CD4-positive, alpha-beta T cell treated with Interleukin-17A for 1 hour (primary cell): ENCODE measurements at regions not wholly inside any gene's neighbourhood (a gene's known extent, or its start where the extent isn't known, plus 50 kb on each side); places are given as distances from the start of the nearest gene placed in this dataset.
A peak's percentile ranks its signal among the peaks of the same experiment; 100 is the strongest.
"Not testable (repeated sequence)": the region's sequence is repeated elsewhere in the genome, so short reads cannot be mapped to it uniquely, and the experiment has no call there.

Experiments used
- DNase-seq: peaks from one replicate; pipeline ENCODE4 v3.0.0-alpha.2; 2020

DNA sequence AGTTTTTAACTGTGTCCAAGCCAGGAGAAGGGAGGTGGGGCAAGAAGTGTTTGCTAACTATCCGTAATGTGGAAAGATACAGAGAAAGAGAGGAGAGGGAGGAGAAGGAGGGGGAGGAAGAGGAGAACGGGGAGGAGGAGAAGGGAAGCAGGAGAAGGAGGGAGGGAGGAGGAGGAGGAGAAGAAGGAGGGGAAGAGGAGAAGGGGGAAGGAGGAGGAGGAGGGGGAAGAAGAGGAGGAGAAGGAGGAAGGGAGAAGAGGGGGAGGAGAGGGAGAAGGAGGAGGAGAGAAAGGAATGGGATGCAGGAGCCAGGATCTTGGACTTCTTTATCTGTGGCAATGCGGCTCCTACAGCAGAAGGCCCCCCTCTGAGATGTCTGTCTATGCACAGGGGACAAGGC is 510.3 kb upstream of the CCDC196 start:
- no peak for DNase-seq

DNA sequence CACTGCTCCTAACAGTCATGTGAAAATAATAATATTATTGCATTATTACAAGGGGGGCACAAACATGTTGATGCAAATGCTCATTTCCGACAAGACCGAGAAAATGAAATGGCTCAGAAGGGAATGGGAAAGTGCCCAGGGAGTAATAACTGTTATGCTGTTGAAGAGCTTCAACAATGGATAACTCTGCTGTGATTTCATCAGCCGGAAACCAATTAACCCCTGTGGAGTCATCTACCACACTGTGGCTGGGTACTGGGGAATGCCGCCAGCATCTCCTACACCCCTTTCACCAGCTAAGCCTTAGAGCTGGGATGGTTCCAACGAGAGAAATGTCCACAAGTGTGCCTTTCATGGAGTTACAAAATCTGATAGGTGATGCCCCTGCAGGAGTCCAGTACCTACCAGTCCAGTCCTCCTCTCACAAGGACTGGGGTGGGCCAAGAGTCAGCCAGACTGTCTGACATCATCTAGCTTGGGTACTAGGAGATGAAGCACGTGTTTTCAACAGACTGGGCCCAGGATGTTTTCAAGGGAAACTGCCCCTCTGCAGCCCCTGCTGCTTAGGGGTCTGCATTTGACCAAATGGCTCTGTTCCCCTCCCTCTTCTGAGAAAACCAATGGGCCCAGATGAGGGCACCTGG is 509.3 kb upstream of the CCDC196 start:
- no peak for DNase-seq

DNA sequence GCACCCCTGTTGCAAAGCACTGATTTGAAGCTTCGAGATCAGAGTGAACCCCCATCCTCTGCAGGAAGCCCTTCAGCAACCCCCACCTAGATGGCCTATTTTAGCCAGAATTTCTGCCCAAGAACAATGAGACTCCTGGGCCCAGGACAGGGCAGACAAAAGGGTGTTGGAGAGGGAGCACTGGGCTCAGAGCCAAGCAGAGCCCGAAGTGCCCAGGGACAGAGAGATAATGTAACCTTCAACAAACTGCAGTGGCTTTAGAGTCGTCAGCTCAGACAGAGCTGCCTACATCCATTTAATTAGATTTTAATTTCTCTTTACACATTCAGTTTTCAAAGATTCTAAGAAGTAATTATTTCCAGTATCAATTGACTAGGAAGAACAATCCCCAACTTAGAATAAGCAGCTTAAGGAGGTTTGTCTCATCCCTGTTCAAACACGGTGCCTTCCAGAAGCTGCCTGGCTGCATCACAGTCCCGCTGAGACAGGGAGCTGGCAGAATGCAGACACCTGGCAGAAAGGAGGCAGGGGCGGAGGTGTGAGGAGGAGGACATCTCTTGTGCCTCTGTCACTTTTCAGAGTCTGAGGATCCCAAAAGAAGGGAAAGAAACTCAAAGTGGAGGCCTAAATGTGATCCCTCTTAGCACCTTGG is 504.9 kb upstream of the CCDC196 start:
- no peak for DNase-seq

DNA sequence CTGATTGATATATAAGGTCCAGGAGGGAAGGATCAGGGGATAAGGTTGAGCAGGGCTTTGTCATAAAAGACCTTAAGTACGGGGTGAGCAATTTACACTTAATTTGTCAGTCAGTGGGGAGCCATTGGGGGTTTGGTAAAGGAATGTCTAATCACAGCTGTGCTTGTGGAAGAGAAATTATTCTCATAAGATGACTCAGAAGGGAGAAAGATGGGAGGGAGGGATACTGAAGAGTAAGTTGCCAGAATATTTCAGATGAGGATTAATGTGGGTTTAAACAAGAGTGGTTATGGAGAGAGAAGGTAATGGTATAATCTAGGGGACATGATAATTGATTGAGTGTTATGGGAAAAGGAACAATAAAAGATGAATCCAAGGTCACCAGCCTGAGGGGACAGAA is 500.1 kb upstream of the CCDC196 start:
- DNase-seq = no peak

DNA sequence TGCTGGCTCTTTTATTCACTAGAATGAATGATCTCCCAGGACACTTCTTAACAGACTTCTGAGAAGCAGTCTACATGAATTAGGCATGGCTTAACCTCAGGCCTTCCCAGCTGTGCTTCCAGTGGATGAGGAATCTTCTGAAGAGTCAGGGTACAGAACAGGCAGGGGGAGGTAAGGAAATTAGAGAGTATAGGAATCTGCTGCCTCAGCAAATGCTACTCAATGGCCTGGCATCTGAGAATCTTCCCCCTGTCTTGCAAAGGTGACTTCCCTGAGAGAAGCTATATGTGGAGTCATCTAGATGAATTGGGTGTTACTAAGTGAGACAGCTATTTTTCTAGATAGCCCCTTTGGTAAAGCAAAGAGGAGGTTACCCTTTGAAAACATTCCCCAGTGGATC is 496.2 kb upstream of the CCDC196 start:
- no peak for DNase-seq

DNA sequence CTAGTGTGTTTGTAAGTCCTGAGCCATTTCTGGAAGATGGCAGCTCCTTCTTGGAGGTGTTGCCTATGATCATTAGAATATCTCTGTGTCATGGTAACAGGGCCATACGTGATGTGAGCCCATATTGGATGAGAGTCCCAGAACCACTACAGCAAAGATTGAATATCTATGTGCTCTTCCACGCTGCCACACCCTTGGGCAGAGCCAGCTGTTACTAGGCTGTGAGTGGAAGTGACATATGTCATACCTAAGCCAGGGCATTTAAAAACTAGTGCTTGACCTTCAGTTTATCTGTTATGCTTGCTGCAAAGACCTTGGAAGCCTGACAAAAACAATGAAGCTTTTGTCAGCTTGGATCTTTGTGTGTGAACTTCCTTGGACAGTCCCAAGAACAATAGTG is 495.1 kb upstream of the CCDC196 start:
- DNase-seq = no peak

DNA sequence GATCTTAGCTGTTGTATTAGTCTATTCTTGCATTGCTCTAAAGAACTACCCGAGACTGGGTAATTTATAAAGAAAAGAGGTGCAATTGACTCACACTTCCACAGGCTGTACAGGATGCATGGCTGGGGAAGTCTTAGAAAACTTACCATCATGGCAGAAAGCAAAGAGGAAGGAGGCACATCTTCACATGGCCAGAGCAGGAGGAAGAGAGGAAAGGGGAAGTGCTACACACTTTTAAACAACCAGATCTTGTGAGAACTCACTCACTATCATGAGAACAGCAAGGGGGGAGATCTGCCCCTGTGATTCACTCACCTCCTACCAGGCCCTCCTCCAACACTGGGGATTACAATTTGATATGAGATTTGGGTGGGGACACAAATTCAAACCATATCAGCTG is 494.2 kb upstream of the CCDC196 start:
- DNase-seq = not testable (repeated sequence)

DNA sequence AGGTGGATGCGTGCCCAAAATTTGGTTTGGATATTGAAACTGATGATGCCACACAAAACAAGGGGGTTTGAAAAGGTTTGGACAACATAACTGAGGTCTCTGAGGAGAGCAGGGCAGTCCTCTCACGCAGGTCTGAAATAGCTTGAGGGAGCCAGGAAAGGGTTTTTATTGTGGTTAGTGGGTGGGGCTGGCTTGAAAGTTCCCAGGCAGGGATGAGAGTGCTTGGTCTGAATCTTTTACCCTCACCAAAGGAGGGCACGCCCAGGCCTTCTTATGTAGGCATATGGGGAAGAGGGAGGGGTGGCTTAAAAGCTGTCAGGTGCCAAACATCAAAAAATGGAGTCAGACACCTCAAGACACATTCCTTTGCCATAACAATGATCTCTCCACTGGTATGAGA is 493.1 kb upstream of the CCDC196 start:
- peak; percentile 1 for DNase-seq

DNA sequence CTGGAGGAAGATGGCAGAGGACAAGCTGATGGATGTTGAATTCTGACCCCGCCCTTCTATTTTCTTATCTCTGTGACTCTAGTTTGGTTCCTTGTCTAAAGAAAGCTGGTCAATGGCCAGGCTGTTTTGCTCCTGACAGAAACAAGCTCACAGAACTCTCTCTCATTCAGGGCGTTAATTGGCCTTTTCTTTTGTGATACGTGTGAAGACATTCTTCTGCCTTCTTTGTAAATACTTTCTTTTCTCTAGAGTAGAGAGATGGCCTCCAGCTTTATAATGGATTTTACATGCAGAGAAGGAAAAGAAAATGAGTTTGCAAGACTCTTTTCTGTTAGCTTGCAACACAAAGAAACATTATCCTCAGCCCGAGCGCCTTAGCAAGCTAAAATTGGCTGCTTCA is 492.2 kb upstream of the CCDC196 start:
- no peak for DNase-seq

DNA sequence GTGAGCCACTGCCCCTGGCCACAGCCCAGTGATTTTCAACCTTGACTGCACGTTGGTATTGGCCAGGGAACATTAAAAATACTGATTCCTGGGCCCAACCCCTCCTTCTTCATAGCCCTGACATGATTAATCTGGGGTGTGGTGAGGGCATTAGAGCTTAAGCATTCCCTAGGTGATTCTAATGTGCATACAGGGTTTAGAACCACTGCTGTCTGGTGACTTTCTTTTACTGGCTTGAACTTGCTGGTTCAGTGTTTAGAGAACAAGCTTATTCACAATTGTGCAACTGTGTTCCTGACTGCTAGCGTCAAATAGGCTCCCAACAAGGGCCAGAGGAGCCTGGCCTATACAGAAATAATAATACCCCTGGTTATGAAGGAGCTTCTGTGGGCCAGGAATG is 488.8 kb upstream of the CCDC196 start:
- DNase-seq = no peak

DNA sequence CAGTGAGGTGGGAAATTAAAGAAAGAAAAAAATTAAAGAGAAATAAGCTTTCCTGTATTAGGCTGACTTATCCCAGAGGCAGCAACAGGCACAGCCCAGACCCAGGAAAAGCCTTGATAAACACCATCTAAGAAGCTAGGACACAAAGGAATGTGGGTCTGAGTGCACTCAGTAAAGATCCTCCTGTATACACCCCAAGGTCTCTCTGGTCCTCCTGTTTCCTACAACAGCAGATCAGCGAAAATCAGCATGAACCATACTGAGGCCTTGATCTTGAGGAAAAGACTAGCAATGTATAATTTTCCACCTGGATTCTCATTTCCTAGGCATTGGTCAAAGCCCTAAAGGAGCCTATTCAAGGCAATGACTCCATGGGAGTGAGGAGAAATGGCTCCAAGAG is 486.3 kb upstream of the CCDC196 start:
- DNase-seq = no peak

DNA sequence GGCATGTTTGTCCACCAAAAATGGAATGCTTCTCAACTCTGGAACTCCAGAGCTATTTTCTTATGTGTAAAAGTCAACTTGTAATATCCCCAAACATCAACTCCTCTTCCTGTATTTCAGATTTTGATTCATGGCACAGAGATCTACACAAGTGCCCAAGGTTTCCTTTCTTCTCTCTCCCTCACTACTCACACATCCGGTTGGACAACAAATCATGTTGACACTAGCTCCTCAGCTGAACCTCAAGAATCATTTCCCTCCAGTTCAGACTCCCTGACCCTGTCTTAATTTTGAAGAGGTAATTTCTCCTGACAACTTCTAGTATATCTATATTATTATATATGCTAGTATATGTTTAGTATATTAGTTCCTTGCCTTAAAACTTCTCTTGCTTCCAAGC is 485.4 kb upstream of the CCDC196 start:
- no peak for DNase-seq

DNA sequence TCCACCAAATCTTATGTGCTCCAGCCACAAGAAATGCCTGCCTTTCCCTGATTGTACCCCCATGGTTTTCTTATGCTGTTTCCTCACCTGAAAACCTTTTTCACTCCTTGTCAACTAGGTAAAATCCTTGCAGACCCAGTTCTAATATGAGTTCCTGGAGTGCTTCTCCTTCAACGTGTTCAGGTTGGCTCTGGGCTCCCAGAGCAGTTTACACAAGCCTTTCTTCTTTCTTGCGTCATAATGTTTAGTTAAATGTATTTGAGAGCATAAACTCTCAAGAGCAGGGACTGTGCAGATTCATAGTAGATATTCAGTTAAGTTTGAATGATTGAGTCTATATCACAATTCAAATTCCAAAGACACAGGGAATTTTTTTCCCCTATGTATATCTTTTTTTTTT is 484.8 kb upstream of the CCDC196 start:
- DNase-seq = no peak

DNA sequence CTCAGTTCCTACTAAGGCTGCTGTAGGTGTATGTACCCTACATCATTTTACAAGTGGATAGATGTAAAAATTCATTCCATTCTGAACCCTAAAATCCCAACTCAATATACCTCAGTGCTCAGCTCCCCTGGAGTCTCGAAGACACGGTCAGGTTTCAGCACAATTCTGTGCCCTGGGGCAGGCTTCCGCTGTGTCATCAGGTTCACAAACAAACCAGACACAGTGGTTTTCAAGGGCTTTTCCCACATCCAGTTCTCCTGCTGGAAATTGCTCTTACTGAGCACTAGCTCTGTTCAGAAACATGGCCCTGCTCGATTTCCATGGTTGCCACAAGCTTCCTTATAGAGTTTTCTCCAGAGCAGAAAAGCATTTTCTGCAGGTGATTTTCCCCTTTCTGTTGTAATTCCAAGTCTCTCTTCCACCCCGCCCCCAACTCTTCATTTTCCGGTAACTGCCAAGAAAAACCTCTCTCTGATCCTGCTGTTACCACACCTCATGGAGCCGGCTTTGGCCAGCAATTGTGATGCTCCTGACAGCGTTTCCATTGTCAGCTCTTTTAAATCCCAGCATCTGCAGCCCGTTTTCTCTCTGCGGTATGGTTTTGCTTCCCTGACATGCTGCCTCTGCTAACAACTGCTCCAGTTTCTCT is 483.0 kb upstream of the CCDC196 start:
- DNase-seq = no peak

DNA sequence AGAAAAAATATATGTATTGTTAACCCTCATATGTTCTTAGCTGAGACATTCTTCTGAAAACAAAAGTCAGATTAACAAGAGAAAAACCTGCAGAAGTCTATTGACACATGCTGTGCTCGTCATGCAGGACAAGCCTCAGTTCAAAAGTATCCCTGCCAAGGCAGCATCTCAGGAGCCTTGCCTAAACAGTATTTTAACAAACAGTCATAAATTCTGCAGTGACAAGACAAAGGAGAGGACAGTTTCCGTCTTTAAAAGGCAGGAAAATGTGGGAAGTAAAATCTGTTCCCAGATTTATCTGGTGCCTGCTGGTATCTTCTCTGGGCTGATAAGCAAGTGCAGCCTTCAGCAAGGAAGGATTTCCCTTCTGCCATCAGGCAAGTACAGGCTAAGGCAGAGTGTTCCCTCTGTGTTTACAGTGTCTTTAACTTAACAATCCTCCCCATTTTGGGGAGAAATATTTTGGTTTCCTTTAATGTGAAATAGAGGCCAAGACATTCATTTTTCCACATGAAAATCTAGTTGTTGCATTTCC is 480.2 kb upstream of the CCDC196 start:
- no peak for DNase-seq

DNA sequence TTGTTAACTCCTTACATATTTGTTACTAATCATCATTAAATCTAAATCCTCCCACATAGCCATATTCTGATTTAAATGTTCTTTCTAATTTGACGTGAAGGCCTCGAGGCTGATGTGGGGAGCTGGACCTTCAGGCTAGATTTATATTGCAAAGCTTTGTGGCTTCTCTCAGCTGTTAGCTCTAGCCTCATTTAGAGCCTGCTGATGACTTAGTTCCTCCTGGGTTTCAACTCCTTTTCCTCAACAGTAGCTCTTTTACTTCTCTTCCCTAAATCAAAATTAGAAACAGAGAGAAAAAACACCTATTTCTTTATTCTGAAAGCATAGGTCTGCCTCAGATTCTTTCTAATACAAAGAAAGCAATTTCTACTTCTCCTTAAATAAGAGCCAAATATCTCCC is 477.5 kb upstream of the CCDC196 start:
- no peak for DNase-seq

DNA sequence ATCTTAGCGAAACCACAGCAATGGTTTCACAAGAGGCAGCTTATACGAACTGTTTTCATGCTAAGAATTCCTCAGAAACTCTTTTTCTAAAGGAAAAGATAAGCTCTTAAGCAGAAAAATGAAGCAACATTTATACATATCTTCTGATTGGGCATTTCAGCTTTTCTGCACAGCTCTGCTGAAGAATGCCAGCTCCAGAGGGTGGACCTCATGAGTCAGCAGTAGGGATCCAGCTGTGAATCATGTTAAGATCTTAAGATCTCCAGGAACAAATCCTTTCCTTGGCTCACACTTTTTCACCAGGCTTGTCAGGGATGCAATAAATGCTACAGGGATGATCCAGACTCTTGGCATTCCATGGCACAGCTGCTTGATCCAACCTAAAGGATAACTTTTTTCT is 477.1 kb upstream of the CCDC196 start:
- no peak for DNase-seq

DNA sequence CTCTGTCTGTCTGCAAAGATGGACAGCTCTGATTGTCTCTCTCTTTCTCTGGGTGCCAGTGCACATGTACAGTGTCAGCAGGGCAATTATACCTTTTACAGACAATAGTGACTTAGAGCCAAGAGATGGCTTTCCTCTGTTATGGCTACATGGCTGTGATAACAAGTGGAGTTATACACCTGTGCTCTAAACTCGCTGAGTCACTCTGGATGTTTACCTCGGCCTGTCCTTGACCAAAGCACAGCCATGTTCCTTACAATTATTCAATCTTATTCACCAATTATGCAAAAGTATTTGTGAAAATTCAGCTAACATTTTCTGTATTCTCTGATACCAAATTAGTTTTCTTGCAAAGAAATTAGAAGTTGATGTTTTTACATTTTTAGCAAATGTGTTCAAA is 475.5 kb upstream of the CCDC196 start:
- no peak for DNase-seq

DNA sequence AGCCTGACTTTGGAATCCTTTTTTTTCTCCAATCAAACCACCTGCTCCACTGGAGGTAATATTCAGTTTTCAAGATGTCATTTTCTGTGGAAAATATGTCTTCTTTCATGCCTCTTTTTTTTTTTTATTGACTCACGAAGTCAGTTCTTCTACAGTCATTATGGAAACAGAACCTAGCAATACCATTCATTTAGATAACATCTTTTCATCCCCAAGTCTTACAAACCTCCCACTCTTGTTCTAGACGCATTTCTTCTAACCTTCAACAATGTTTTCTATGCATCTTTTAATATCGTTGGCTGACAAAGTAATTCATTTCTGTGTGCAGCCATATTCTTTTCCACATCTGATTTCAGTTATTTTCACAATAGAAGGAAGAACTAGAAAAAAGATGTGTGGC is 474.3 kb upstream of the CCDC196 start:
- no peak for DNase-seq

DNA sequence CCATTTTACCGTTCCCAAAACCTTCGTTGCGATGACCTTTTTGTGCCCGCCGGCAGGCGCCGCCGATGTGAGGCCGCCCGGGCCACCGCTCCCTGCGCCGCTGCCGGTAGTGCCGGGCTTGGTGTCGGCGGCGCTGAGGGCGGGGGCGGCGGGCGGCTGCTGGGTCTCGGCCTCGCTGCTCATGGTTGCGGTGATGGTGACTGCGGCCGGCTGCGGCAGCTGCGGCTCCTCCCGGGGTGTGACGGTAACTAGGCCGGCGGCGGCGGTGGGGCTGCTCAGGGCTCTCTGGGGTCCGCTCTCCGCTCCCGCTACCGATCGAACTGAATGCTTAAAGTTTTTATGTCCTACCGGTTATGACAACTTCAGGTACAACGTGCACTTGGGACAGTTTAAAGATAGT is 472.6 kb upstream of the CCDC196 start:
- DNase-seq = not testable (repeated sequence)

DNA sequence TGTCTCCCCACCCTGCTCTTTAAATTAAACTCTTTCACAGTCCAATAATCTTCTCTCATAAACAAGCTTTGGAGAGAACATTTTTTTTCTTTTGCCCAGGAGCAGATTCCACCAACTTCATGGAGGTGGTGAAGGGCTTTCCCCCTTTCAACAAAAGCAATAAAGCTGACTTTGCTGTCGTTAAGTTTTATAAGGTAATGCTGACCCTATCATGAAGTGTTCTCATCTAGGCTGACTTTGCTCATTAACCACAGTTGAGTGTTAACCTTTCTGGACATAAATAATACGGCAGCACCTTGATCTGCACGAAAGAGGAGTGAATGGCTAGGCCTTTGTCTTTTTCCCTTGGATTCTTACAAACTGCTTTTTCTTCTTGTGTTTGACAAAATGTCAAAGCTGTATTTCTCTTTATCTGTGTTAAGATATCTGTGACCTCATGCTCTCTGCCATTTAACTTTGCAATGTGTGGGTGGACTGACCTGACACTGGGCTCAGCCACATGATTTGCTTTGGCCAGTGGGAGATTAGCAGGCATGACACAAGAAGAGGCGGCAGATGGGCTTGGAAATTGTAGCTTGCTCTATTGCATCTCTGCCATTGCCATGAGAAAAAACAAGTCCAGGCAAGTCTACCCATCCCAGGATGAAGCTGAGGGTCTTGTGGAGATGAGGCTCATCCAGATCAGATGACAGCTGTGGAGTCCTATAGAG is 470.9 kb upstream of the CCDC196 start:
- DNase-seq = no peak

DNA sequence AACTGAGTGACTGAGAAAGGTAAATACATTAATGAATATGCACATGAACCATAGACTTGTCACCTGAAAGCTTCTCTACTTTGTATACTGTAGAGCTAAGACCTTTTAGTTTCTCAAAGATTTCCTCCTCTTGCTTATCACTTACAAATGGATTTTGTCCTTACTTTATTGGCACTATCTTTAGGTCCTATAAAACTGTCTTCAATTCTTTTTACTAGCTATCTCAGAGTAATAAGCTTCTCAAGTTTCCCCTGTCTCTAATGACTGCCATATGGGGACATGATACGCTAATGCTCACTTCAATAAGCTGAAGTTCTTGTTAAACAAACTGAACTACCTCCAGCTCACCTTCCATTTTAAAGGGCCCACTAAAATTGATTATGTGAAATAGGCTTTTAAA is 468.2 kb upstream of the CCDC196 start:
- DNase-seq = no peak

DNA sequence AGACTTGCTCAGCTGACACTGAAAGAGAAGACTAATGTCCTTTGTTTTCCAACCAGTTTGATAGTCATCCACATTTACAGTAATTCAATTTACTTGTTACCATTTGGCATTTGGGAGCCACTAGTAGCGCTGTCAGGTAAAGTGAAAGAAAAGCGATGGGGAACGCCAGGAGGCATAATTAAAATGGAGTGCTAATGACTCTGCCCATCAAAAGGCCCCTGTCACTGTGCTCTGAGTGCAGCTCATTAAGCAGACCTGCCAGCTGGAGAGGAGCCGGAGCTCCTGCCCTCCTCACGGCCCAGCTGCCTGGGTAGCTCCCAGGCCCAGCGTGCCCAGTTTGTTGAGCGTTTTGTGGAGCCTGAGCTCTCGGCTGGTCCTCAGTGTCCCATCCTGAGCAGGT is 463.6 kb upstream of the CCDC196 start:
- no peak for DNase-seq

DNA sequence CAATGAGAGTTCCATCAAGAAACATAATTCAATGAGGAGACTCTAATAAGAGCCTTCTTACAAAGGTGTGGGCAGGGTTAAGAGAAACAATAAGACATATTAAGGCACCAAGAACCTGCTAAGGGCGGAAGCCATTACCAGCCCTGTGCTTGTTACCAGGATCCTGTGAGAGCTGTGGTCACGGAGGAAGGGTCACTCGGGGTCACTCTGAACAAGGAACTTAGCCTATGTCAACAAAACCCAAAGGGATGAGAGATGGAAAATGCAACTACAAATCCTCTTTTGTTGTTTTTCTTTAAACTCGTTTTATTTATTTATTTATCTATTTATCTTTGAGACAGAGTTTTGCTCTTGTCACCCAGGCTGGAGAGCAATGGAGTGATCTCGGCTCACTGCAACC is 460.4 kb upstream of the CCDC196 start:
- DNase-seq = no peak
